SK-N-SH (cell line): ENCODE measurements at regions not wholly inside any gene's neighbourhood (a gene's known extent, or its start where the extent isn't known, plus 50 kb on each side); places are given as distances from the start of the nearest gene placed in this dataset.

Experiments used
- CTCF ChIA-PET: fragments of 300-600, 350-600 bp; formaldehyde crosslinking; extraction: SDS; loops from one replicate; lab custom pipeline; 2021; lab: Yijun Ruan, JAX
- POLR2A ChIA-PET: fragments of 350-600 bp; sonication (Branson Sonifier 250); formaldehyde crosslinking; extraction: SDS; loops from one replicate; lab custom pipeline; 2020; ENCODE audit warnings: antibody characterized with exemption, inconsistent platforms; lab: Yijun Ruan, JAX
- DNase-seq: peaks from one replicate; pipeline ENCODE4 v3.0.0; 2012
- H2AFZ ChIP-seq: fragments of 200-600 bp; sonication (generic); 2 replicates; pipeline ENCODE4 v1.8.1; 2016; ENCODE audit warnings: antibody characterized with exemption, mild to moderate bottlenecking, low read depth
- H3F3A ChIP-seq: fragments of 200-600 bp; sonication (generic); replicated peaks from 2 replicates; pipeline ENCODE3; 2016; ENCODE audit warnings: antibody characterized with exemption, mild to moderate bottlenecking; ENCODE audit not compliant: insufficient read depth
- H3K27ac ChIP-seq, 2 experiments: fragments of 200-500 bp in 1 of 2; fragments of 200-600 bp in 1 of 2; sonication (Bioruptor generic) in 1 of 2; sonication (generic), shearing (Covaris generic) in 1 of 2; 2 replicates each; pipeline versions ENCODE4 v1.5.1 to v1.6.1; 2014 to 2016; ENCODE audit warnings: low read depth in 2 of 2, inconsistent platforms in 1 of 2, low read length in 1 of 2, mild to moderate bottlenecking in 1 of 2, mixed read lengths in 1 of 2
- H3K27me3 ChIP-seq: fragments of 200-600 bp; sonication (generic), shearing (Covaris generic); 2 replicates; pipeline ENCODE4 v1.6.1; 2016; ENCODE audit warnings: mixed run types; ENCODE audit not compliant: insufficient read depth
- H3K36me3 ChIP-seq, 2 experiments: fragments of 200-500 bp in 1 of 2; fragments of 200-600 bp in 1 of 2; sonication (Bioruptor generic) in 1 of 2; sonication (generic) in 1 of 2; replicated peaks in 1 of 2; 2 replicates each; pipeline versions ENCODE3 to v1.5.1; 2014 to 2016; ENCODE audit warnings: low read length in 1 of 2, mild to moderate bottlenecking in 1 of 2; ENCODE audit not compliant: insufficient read depth in 2 of 2, control insufficient read depth in 1 of 2
- H3K4me1 ChIP-seq, 2 experiments: fragments of 200-500 bp in 1 of 2; fragments of 200-600 bp in 1 of 2; sonication (Bioruptor generic) in 1 of 2; sonication (generic), shearing (Covaris generic) in 1 of 2; 2 replicates each; pipeline versions ENCODE4 v1.5.1 to v1.6.1; 2014 to 2016; ENCODE audit warnings: low read depth in 1 of 2, low read length in 1 of 2, mixed run types in 1 of 2; ENCODE audit not compliant: insufficient read depth in 2 of 2, control insufficient read depth in 1 of 2
- H3K4me2 ChIP-seq: fragments of 200-600 bp; sonication (generic), shearing (Covaris generic); 2 replicates; pipeline ENCODE4 v1.6.1; 2017; ENCODE audit warnings: mixed run types
- H3K4me3 ChIP-seq, 2 experiments: fragments of 200-500 bp in 1 of 2; fragments of 200-600 bp in 1 of 2; sonication (Bioruptor generic) in 1 of 2; sonication (generic), shearing (Covaris generic) in 1 of 2; 2 replicates each; pipeline versions ENCODE4 v1.5.1 to v1.8.1; 2014 to 2016; ENCODE audit warnings: low read depth in 2 of 2, inconsistent platforms in 1 of 2, low read length in 1 of 2, mild to moderate bottlenecking in 1 of 2, mixed read lengths in 1 of 2, moderate library complexity in 1 of 2
- H3K79me2 ChIP-seq: fragments of 200-600 bp; sonication (generic); 2 replicates; pipeline ENCODE4 v1.8.1; 2017; ENCODE audit warnings: mild to moderate bottlenecking; ENCODE audit not compliant: insufficient read depth
- H3K9ac ChIP-seq: fragments of 200-600 bp; sonication (generic); 2 replicates; pipeline ENCODE4 v1.6.1; 2017; ENCODE audit warnings: mixed run types
- H3K9me2 ChIP-seq: fragments of 200-600 bp; sonication (generic); 2 replicates; pipeline ENCODE4 v1.6.1; 2017; ENCODE audit warnings: mixed run types
- H3K9me3 ChIP-seq: fragments of 200-600 bp; sonication (generic); 2 replicates; pipeline ENCODE4 v1.6.1; 2017; ENCODE audit warnings: mixed run types, mild to moderate bottlenecking, moderate library complexity
- H4K20me1 ChIP-seq: fragments of 200-600 bp; sonication (generic); 2 replicates; pipeline ENCODE4 v1.6.1; 2017; ENCODE audit warnings: mild to moderate bottlenecking, mixed run types; ENCODE audit not compliant: insufficient read depth
- CHD2 ChIP-seq: fragments of 150-350 bp; IDR thresholded peaks from 2 replicates; pipeline ENCODE4 v1.6.1; 2018; ENCODE audit warnings: low read length; ENCODE audit not compliant: partially characterized antibody
- EP300 ChIP-seq, 2 experiments: IDR thresholded peaks; 2 replicates each; pipeline versions ENCODE4 v1.4.0 to v1.6.1; 2012; ENCODE audit warnings: borderline replicate concordance in 1 of 2, low read depth in 1 of 2, low read length in 1 of 2
- FOXJ3 ChIP-seq: sonication (generic); formaldehyde crosslinking; IDR thresholded peaks from 2 replicates; pipeline ENCODE4 v1.5.1; 2020; ENCODE audit warnings: mild to moderate bottlenecking, missing genetic modification reagents
- FOXM1 ChIP-seq: IDR thresholded peaks from 2 replicates; pipeline ENCODE4 v1.4.0; 2012; ENCODE audit warnings: low read depth, mild to moderate bottlenecking
- GABPA ChIP-seq: IDR thresholded peaks from 2 replicates; pipeline ENCODE4 v1.4.0; 2012; ENCODE audit warnings: low read depth, mild to moderate bottlenecking
- GATA2 ChIP-seq: sonication (generic); formaldehyde crosslinking; IDR thresholded peaks from 2 replicates; pipeline ENCODE4 v1.5.0; 2020; ENCODE audit warnings: mild to moderate bottlenecking, missing genetic modification reagents
- MXI1 ChIP-seq: IDR thresholded peaks from 2 replicates; pipeline ENCODE4 v1.6.1; 2012; ENCODE audit warnings: mild to moderate bottlenecking, low read depth, low read length, improper control_type of control experiment
- NFIC ChIP-seq: IDR thresholded peaks from 2 replicates; pipeline ENCODE4 v1.4.0; 2012; ENCODE audit warnings: borderline replicate concordance
- RAD21 ChIP-seq: IDR thresholded peaks from 2 replicates; pipeline ENCODE4 v1.6.1; 2012; ENCODE audit warnings: mild to moderate bottlenecking, low read length
- RFX5 ChIP-seq: IDR thresholded peaks from 2 replicates; pipeline ENCODE4 v1.6.1; 2012; ENCODE audit warnings: mild to moderate bottlenecking, improper control_type of control experiment, low read length
- RXRA ChIP-seq: IDR thresholded peaks from 2 replicates; pipeline ENCODE4 v1.4.0; 2012; ENCODE audit warnings: low read depth, mild to moderate bottlenecking, borderline replicate concordance
- SIN3A ChIP-seq: IDR thresholded peaks from 2 replicates; pipeline ENCODE4 v1.6.1; 2012; ENCODE audit warnings: low read depth, mild to moderate bottlenecking, low read length, moderate library complexity, borderline replicate concordance
- SMC3 ChIP-seq: IDR thresholded peaks from 2 replicates; pipeline ENCODE4 v1.6.1; 2012; ENCODE audit warnings: low read depth, low read length, improper control_type of control experiment
- TCF12 ChIP-seq: IDR thresholded peaks from 2 replicates; pipeline ENCODE4 v1.4.0; 2012
- TEAD4 ChIP-seq: IDR thresholded peaks from 2 replicates; pipeline ENCODE4 v1.4.0; 2012; ENCODE audit warnings: mild to moderate bottlenecking, borderline replicate concordance; ENCODE audit not compliant: insufficient read depth
- YY1 ChIP-seq: IDR thresholded peaks from 2 replicates; pipeline ENCODE4 v1.4.0; 2012; ENCODE audit warnings: low read depth, mild to moderate bottlenecking
- WGBS: methylation state at CpG from one replicate; pipeline ENCODE4 v1.1.6; 2017; ENCODE audit warnings: low lambda C conversion rate; 5-methylcytosine and 5-hydroxymethylcytosine counted together
- TF ChIP-seq, protein P1 (sequence below): IDR thresholded peaks from 2 replicates; pipeline ENCODE4 v1.6.1; 2012; ENCODE audit warnings: mild to moderate bottlenecking, low read depth, low read length, moderate library complexity
- TF ChIP-seq, protein P2 (sequence below): fragments of 150-350 bp; IDR thresholded peaks from 2 replicates; pipeline ENCODE4 v1.6.1; 2016; ENCODE audit warnings: mild to moderate bottlenecking, low read depth, low read length
- TF ChIP-seq, protein P3 (sequence below): IDR thresholded peaks from 2 replicates; pipeline ENCODE4; 2012
- TF ChIP-seq, protein P4 (sequence below): IDR thresholded peaks from 2 replicates; pipeline ENCODE4 v1.4.0; 2012; ENCODE audit warnings: low read depth, borderline replicate concordance

DNA sequence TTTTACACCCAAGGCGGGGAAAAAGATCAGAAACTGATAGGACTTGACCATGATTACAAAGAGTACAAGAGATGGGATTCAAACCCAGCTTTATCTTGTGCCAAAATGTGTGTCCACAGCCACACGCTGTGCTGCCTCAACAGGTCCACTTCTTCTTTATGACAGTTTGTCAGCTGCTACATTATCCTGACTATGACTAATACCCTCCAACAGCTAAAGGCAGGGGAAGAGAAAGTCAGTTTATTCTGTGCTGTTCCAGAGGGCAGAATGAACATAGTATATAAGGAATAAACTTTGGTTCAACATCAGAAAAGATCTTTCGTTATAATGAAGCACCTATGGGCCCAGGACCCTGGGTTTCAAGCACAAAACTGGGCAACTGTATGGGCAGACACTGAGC is 668.2 kb upstream of the TENM4 start (continued):
- TF ChIP-seq TEAD4 (no peak), YY1 (no peak), EP300 (IDR thresholded peaks at IDR 0.05; ENCODE audit: borderline replicate concordance in 1 of 2, low read depth in 1 of 2, low read length in 1 of 2) (no peak), RFX5 (no peak), TCF12 (no peak)

DNA sequence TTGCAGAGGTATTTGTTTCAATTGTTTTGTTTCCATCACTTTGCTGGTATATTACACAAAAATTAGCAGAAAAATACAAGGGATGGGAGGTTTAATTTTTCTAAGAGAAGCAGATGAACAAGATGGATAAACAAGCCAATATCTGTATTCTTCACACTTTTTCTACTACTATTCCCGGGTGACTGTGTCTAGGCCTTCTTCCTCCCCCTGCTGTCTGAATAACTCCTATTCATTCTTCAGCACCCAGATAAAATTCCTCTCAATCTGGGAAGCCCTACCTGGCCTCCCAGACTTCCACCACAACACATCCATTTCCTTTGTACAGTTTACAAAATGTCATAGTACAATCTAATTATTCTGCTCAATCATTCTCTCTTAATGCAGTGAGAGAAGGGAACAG is 666.6 kb upstream of the TENM4 start:
- POLR2A ChIA-PET = no interaction called here
- CTCF ChIA-PET = no interaction called here

More for the DNA sequence above, 666.6 kb upstream of the TENM4 start:
- H2AFZ ChIP-seq = no peak overlapping the region
- H3K27me3 ChIP-seq = no peaks in the 10 kb centered on the region
- no peaks in the 10 kb centered on the region for H3K79me2 ChIP-seq
- 75% methylated on average over 1 of the region's 1 CpG for WGBS
- DNase-seq = no peak
- no peaks in the 10 kb centered on the region for H3K9me2 ChIP-seq
- H3K36me3 ChIP-seq = no peaks in the 10 kb centered on the region
- H3K9me3 ChIP-seq = no peaks in the 10 kb centered on the region
- no peak overlapping the region for H3K9ac ChIP-seq
- TF ChIP-seq, protein P1, sequence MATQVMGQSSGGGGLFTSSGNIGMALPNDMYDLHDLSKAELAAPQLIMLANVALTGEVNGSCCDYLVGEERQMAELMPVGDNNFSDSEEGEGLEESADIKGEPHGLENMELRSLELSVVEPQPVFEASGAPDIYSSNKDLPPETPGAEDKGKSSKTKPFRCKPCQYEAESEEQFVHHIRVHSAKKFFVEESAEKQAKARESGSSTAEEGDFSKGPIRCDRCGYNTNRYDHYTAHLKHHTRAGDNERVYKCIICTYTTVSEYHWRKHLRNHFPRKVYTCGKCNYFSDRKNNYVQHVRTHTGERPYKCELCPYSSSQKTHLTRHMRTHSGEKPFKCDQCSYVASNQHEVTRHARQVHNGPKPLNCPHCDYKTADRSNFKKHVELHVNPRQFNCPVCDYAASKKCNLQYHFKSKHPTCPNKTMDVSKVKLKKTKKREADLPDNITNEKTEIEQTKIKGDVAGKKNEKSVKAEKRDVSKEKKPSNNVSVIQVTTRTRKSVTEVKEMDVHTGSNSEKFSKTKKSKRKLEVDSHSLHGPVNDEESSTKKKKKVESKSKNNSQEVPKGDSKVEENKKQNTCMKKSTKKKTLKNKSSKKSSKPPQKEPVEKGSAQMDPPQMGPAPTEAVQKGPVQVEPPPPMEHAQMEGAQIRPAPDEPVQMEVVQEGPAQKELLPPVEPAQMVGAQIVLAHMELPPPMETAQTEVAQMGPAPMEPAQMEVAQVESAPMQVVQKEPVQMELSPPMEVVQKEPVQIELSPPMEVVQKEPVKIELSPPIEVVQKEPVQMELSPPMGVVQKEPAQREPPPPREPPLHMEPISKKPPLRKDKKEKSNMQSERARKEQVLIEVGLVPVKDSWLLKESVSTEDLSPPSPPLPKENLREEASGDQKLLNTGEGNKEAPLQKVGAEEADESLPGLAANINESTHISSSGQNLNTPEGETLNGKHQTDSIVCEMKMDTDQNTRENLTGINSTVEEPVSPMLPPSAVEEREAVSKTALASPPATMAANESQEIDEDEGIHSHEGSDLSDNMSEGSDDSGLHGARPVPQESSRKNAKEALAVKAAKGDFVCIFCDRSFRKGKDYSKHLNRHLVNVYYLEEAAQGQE = no peak
- TF ChIP-seq FOXJ3 (CRISPR knock-in tag) (no peak), CHD2 (no peak), SIN3A (no peak), GABPA (no peak), MXI1 (no peak), NFIC (no peak), GATA2 (CRISPR knock-in tag) (no peak), FOXM1 (no peak), TEAD4 (no peak), RXRA (no peak), SMC3 (no peak), EP300 (IDR thresholded peaks at IDR 0.05; ENCODE audit: borderline replicate concordance in 1 of 2, low read depth in 1 of 2, low read length in 1 of 2) (no peak), RFX5 (no peak), RAD21 (no peak), YY1 (no peak)
- TF ChIP-seq, protein P2, sequence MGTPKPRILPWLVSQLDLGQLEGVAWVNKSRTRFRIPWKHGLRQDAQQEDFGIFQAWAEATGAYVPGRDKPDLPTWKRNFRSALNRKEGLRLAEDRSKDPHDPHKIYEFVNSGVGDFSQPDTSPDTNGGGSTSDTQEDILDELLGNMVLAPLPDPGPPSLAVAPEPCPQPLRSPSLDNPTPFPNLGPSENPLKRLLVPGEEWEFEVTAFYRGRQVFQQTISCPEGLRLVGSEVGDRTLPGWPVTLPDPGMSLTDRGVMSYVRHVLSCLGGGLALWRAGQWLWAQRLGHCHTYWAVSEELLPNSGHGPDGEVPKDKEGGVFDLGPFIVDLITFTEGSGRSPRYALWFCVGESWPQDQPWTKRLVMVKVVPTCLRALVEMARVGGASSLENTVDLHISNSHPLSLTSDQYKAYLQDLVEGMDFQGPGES = no peak
- TF ChIP-seq, protein P3, sequence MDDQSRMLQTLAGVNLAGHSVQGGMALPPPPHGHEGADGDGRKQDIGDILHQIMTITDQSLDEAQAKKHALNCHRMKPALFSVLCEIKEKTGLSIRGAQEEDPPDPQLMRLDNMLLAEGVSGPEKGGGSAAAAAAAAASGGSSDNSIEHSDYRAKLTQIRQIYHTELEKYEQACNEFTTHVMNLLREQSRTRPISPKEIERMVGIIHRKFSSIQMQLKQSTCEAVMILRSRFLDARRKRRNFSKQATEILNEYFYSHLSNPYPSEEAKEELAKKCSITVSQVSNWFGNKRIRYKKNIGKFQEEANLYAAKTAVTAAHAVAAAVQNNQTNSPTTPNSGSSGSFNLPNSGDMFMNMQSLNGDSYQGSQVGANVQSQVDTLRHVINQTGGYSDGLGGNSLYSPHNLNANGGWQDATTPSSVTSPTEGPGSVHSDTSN = no peak
- TF ChIP-seq, protein P4, sequence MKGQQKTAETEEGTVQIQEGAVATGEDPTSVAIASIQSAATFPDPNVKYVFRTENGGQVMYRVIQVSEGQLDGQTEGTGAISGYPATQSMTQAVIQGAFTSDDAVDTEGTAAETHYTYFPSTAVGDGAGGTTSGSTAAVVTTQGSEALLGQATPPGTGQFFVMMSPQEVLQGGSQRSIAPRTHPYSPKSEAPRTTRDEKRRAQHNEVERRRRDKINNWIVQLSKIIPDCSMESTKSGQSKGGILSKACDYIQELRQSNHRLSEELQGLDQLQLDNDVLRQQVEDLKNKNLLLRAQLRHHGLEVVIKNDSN = no peak
- TF ChIP-seq, all 33 proteins: peak for 0
- Histone ChIP-seq H3K4me2 (no peak overlapping the region), H3F3A (peaks cover 15% of the 10 kb centered on the region), H4K20me1 (no peaks in the 10 kb centered on the region), H3K4me1 (peaks cover 0 to 8% of the 10 kb centered on the region in 2 experiments; a peak in 1 of 4 replicates), H3K27ac (no peak overlapping the region), H3K4me3 (no peak overlapping the region)
